ENCODE measurements at regions not wholly inside any gene's neighbourhood (a gene's known extent, or its start where the extent isn't known, plus 50 kb on each side); places are given as distances from the start of the nearest gene placed in this dataset.

- TF ChIP-seq ZNF670 (tag by site-specific recombination; IDR thresholded peaks at IDR 0.05; ENCODE audit: low read depth), result no peak
- no peak for TF ChIP-seq SALL2 (tag by site-specific recombination; IDR thresholded peaks at IDR 0.05; ENCODE audit: borderline replicate concordance)
These were observed 146.8 kb downstream of the OTUD1 start for GRCh38 chr10:23585666-23586065.

All from HEK293 (cell line).